ENCODE measurements at regions not wholly inside any gene's neighbourhood (a gene's known extent, or its start where the extent isn't known, plus 50 kb on each side); places are given as distances from the start of the nearest gene placed in this dataset.

- no peak for TF ChIP-seq EZH2 (optimal IDR thresholded peaks at IDR 0.05; ENCODE audit: low read depth, low read length)
- TF ChIP-seq CTCF (IDR thresholded peaks at IDR 0.05; ENCODE audit: low read length) = no peak
Observed at GRCh38 chr3:117844676-117845075, 1135.1 kb downstream of the TUSC7 start.

Data from MM.1S (cell line).